Activated CD4-positive, CD25-positive, alpha-beta regulatory T cell (primary cell): ENCODE measurements at regions not wholly inside any gene's neighbourhood (a gene's known extent, or its start where the extent isn't known, plus 50 kb on each side); places are given as distances from the start of the nearest gene placed in this dataset.
"Not testable (repeated sequence)": the region's sequence is repeated elsewhere in the genome, so short reads cannot be mapped to it uniquely, and the experiment has no call there.

Experiments used
- DNase-seq, 4 experiments: peaks; one replicate each; lab custom pipeline; 2025; lab: John Stamatoyannopoulos, UW

- no peak for DNase-seq
Observed at GRCh38 chr16:87200637-87201036, 116.6 kb downstream of the C16orf95 start.

GRCh38 chr16:87201052-87201451 is 116.1 kb downstream of the C16orf95 start:
- DNase-seq = no peak

- no peak for DNase-seq
Observed at GRCh38 chr16:87201790-87202189, 115.4 kb downstream of the C16orf95 start.

GRCh38 chr16:87202346-87202745 is 114.8 kb downstream of the C16orf95 start:
- no peak for DNase-seq

GRCh38 chr16:87203060-87203656 is 114.0 kb downstream of the C16orf95 start:
- DNase-seq = peak in 1 of 4 experiments; percentile 13

GRCh38 chr16:87206646-87207451 is 110.3 kb downstream of the C16orf95 start:
- no peak for DNase-seq

- no peak for DNase-seq
Observed at GRCh38 chr16:87207509-87207908, 109.7 kb downstream of the C16orf95 start.

GRCh38 chr16:87207965-87208364 is 109.2 kb downstream of the C16orf95 start:
- no peak for DNase-seq

GRCh38 chr16:87208968-87209367 is 108.2 kb downstream of the C16orf95 start:
- DNase-seq = not testable (repeated sequence)

GRCh38 chr16:87209808-87210512 is 107.2 kb downstream of the C16orf95 start:
- no peak for DNase-seq

GRCh38 chr16:87210894-87211293 is 106.3 kb downstream of the C16orf95 start:
- no peak for DNase-seq

GRCh38 chr16:87212026-87212425 is 105.2 kb downstream of the C16orf95 start:
- DNase-seq = no peak

GRCh38 chr16:87213536-87213935 is 103.7 kb downstream of the C16orf95 start:
- no peak for DNase-seq

- no peak for DNase-seq
Observed at GRCh38 chr16:87216148-87216840, 100.9 kb downstream of the C16orf95 start.

GRCh38 chr16:87216841-87217275 is 100.3 kb downstream of the C16orf95 start:
- DNase-seq = no peak

GRCh38 chr16:87217802-87218201 is 99.4 kb downstream of the C16orf95 start:
- not testable (repeated sequence) for DNase-seq

GRCh38 chr16:87218281-87219055 is 98.7 kb downstream of the C16orf95 start:
- no peak for DNase-seq

- no peak for DNase-seq
Observed at GRCh38 chr16:87219287-87219909, 97.8 kb downstream of the C16orf95 start.

GRCh38 chr16:87221633-87222032 is 95.6 kb downstream of the C16orf95 start:
- no peak for DNase-seq

- no peak for DNase-seq
Observed at GRCh38 chr16:87222335-87222734, 94.9 kb downstream of the C16orf95 start.

GRCh38 chr16:87223656-87224248 is 93.4 kb downstream of the C16orf95 start:
- no peak for DNase-seq
